Natural killer cell (primary cell): ENCODE measurements at regions not wholly inside any gene's neighbourhood (a gene's known extent, or its start where the extent isn't known, plus 50 kb on each side); places are given as distances from the start of the nearest gene placed in this dataset.

Experiments
- ATAC-seq, 3 donors: fragments of 150-1000 bp in 2 of 3; fragments of 200-7000 bp in 1 of 3; cut with Tn5 transposase; 1 replicate in 1 of 3; 2 replicates in 2 of 3; pipeline ENCODE4 v1.10.0; 2021; ENCODE audit warnings: mild to moderate bottlenecking in 2 of 3, moderate library complexity in 2 of 3
- DNase-seq, 2 donors: peaks; one replicate each; pipeline versions ENCODE4 v3.0.0 to v3.0.0-alpha.2; 2013 to 2021; ENCODE audit warnings: mixed read lengths in 1 of 2
- H3K27ac ChIP-seq: one replicate; pipeline ENCODE4 v1.5.1; 2013; ENCODE audit warnings: mild to moderate bottlenecking, low read length
- H3K27me3 ChIP-seq: one replicate; pipeline ENCODE4 v1.6.1; 2013; ENCODE audit warnings: low read length; ENCODE audit not compliant: control insufficient read depth, insufficient read depth
- H3K36me3 ChIP-seq: one replicate; pipeline ENCODE4 v1.6.1; 2013; ENCODE audit warnings: low read length; ENCODE audit not compliant: control insufficient read depth, insufficient read depth
- H3K4me1 ChIP-seq: one replicate; pipeline ENCODE4 v1.6.1; 2013; ENCODE audit warnings: low read length; ENCODE audit not compliant: control insufficient read depth, insufficient read depth
- H3K4me3 ChIP-seq: one replicate; pipeline ENCODE4 v1.5.1; 2013; ENCODE audit warnings: low read length
- H3K9me3 ChIP-seq: one replicate; pipeline ENCODE4 v1.6.1; 2013; ENCODE audit warnings: low read length; ENCODE audit not compliant: control insufficient read depth, insufficient read depth
- H3K27ac Mint-ChIP-seq, 2 donors: one replicate each; pipeline ENCODE4 v1.8.0; 2022; ENCODE audit warnings: mild to moderate bottlenecking in 2 of 2, mixed read lengths in 2 of 2, moderate library complexity in 1 of 2
- H3K27me3 Mint-ChIP-seq, 2 donors: one replicate each; pipeline ENCODE4 v1.8.0; 2022; ENCODE audit warnings: low read depth in 2 of 2, mixed read lengths in 2 of 2
- H3K36me3 Mint-ChIP-seq: one replicate; pipeline ENCODE4 v1.8.0; 2022; ENCODE audit warnings: mixed read lengths
- H3K4me1 Mint-ChIP-seq, 2 donors: one replicate each; pipeline ENCODE4 v1.8.0; 2022; ENCODE audit warnings: mixed read lengths in 2 of 2
- H3K4me3 Mint-ChIP-seq: one replicate; pipeline ENCODE4 v1.8.0; 2022; ENCODE audit warnings: mild to moderate bottlenecking, moderate library complexity, mixed read lengths
- H3K9me3 Mint-ChIP-seq, 2 donors: one replicate each; pipeline ENCODE4 v1.8.0; 2022; ENCODE audit warnings: mixed read lengths in 2 of 2
- WGBS: methylation state at CpG from one replicate; pipeline ENCODE4 v1.1.7; 2013; ENCODE audit warnings: missing lambda C conversion rate; ENCODE audit not compliant: insufficient coverage; 5-methylcytosine and 5-hydroxymethylcytosine counted together
- intact Hi-C: fragments of 100-400 bp; cut with micrococcal nuclease; formaldehyde crosslinking; loops from one replicate; pipeline ENCODE4 v1.14.2; 2022
- TF ChIP-seq, protein P1 (sequence below): fragments of 200-600 bp; IDR thresholded peaks from one replicate; pipeline ENCODE4 v1.8.0; 2022; ENCODE audit warnings: antibody characterized with exemption

DNA sequence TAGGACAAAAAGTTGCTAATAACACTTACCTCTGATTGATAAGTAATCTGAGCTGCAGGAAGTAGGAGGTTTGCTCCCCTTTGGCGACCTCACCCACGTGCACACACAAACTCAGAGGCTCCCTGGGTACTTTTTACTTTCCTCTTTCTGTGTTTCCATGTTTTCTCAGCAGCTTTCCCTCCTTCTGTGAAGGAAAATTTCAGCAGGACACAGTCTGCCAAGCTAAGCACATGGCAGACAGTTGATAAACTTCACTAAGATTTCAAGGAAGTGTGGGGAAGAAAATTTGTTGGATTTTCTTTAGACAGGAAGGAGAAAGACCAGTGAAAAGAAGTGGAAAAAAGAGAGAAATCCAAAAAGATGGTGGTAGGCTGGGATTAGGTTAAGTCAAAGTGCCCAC, 215.5 kb upstream of the ARG1 start:
- H3K9me3 ChIP-seq = no peaks in the 10 kb centered on the region
- H3K36me3 Mint-ChIP-seq = no peaks in the 10 kb centered on the region
- no peaks in the 10 kb centered on the region for H3K4me1 ChIP-seq
- no peaks in the 10 kb centered on the region for H3K27me3 ChIP-seq
- no peak overlapping the region for H3K27ac ChIP-seq
- no peaks in the 10 kb centered on the region for H3K27me3 Mint-ChIP-seq
- no peak overlapping the region for H3K4me3 Mint-ChIP-seq
- no peaks in the 10 kb centered on the region for H3K9me3 Mint-ChIP-seq
- no peak overlapping the region for H3K27ac Mint-ChIP-seq
- ATAC-seq = no peak
- intact Hi-C loops = no loop called here
- no peak overlapping the region for H3K4me3 ChIP-seq
- TF ChIP-seq, protein P1, sequence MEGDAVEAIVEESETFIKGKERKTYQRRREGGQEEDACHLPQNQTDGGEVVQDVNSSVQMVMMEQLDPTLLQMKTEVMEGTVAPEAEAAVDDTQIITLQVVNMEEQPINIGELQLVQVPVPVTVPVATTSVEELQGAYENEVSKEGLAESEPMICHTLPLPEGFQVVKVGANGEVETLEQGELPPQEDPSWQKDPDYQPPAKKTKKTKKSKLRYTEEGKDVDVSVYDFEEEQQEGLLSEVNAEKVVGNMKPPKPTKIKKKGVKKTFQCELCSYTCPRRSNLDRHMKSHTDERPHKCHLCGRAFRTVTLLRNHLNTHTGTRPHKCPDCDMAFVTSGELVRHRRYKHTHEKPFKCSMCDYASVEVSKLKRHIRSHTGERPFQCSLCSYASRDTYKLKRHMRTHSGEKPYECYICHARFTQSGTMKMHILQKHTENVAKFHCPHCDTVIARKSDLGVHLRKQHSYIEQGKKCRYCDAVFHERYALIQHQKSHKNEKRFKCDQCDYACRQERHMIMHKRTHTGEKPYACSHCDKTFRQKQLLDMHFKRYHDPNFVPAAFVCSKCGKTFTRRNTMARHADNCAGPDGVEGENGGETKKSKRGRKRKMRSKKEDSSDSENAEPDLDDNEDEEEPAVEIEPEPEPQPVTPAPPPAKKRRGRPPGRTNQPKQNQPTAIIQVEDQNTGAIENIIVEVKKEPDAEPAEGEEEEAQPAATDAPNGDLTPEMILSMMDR = no peak
- no peak for DNase-seq
- no peaks in the 10 kb centered on the region for H3K36me3 ChIP-seq
- no peaks in the 10 kb centered on the region for H3K4me1 Mint-ChIP-seq
- WGBS = 67% methylated on average over 2 of the region's 2 CpGs

DNA sequence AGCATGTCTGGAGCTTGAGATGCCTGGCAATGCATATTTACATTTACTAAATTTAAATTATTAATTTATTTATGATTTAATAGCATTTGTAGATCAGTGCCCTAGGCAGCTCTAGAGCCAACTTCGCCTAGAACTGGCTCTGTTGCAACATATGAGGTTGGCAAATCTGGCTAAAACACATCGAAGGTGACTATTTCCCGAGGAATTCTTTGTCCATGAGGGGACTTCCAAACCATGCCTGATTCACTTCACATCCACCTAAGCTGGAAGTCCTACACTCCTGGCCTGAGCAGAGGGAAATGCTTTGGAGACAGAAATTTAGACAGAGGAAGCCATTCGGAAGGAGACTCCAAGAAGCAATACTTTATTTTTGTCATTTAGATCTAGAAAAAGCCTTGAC, 211.0 kb upstream of the ARG1 start:
- Histone ChIP-seq H3K4me1 (no peaks in the 10 kb centered on the region), H3K4me3 (no peak overlapping the region), H3K9me3 (no peaks in the 10 kb centered on the region), H3K36me3 (no peaks in the 10 kb centered on the region), H3K27me3 (no peaks in the 10 kb centered on the region), H3K27ac (no peak overlapping the region)
- TF ChIP-seq, protein P1 = no peak
- intact Hi-C loops = no loop called here
- no peaks in the 10 kb centered on the region for H3K36me3 Mint-ChIP-seq
- no peaks in the 10 kb centered on the region for H3K9me3 Mint-ChIP-seq
- no peak overlapping the region for H3K27ac Mint-ChIP-seq
- 97% methylated on average over 3 of the region's 4 CpGs for WGBS
- no peak overlapping the region for H3K4me3 Mint-ChIP-seq
- peaks cover 0 to 3% of the 10 kb centered on the region in 2 donors for H3K27me3 Mint-ChIP-seq
- ATAC-seq (no peak), DNase-seq (no peak)
- peaks cover 0 to 8% of the 10 kb centered on the region in 2 donors for H3K4me1 Mint-ChIP-seq

DNA sequence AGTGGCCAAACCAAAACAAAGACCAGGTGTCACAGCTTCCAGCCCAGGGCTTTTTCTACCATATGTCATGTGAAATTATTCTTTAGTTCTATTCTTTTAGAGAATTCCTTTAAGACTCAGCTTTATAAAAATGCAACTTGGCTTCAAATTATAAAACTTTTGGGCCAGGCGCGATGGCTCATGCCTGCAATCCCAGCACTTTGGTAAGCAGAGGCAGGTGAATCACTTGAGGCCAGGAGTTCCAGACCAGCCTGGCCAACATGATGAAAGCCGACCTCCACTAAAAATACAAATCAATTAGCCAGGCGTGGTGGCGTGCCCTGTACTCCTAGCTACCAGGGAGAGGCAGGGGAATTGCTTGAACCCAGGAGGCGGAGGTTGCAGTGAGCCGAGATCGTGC, 210.3 kb upstream of the ARG1 start:
- peaks cover 0 to 3% of the 10 kb centered on the region in 2 donors for H3K27me3 Mint-ChIP-seq
- no peaks in the 10 kb centered on the region for H3K36me3 ChIP-seq
- TF ChIP-seq, protein P1 = no peak
- ATAC-seq (no peak), DNase-seq (no peak)
- H3K4me1 ChIP-seq = no peaks in the 10 kb centered on the region
- no peak overlapping the region for H3K4me3 Mint-ChIP-seq
- no peak overlapping the region for H3K27ac ChIP-seq
- no peaks in the 10 kb centered on the region for H3K27me3 ChIP-seq
- no peak overlapping the region for H3K27ac Mint-ChIP-seq
- no peaks in the 10 kb centered on the region for H3K9me3 ChIP-seq
- intact Hi-C loops = no loop called here
- no peak overlapping the region for H3K4me3 ChIP-seq
- 92% methylated on average over 8 of the region's 8 CpGs for WGBS
- H3K9me3 Mint-ChIP-seq = no peaks in the 10 kb centered on the region
- no peaks in the 10 kb centered on the region for H3K36me3 Mint-ChIP-seq
- peaks cover 0 to 8% of the 10 kb centered on the region in 2 donors for H3K4me1 Mint-ChIP-seq
